IPS DF 4.7 (cell line): ENCODE measurements at regions not wholly inside any gene's neighbourhood (a gene's known extent, or its start where the extent isn't known, plus 50 kb on each side); places are given as distances from the start of the nearest gene placed in this dataset.

Source experiments
- DNase-seq: peaks from one replicate; pipeline ENCODE4 v3.0.0-alpha.2; 2013; ENCODE audit warnings: low spot score; ENCODE audit errors: extremely low read depth

- no peak for DNase-seq
Measured at GRCh38 chr12:111027431-111027830, 107.1 kb upstream of the MYL2 start.

DNA sequence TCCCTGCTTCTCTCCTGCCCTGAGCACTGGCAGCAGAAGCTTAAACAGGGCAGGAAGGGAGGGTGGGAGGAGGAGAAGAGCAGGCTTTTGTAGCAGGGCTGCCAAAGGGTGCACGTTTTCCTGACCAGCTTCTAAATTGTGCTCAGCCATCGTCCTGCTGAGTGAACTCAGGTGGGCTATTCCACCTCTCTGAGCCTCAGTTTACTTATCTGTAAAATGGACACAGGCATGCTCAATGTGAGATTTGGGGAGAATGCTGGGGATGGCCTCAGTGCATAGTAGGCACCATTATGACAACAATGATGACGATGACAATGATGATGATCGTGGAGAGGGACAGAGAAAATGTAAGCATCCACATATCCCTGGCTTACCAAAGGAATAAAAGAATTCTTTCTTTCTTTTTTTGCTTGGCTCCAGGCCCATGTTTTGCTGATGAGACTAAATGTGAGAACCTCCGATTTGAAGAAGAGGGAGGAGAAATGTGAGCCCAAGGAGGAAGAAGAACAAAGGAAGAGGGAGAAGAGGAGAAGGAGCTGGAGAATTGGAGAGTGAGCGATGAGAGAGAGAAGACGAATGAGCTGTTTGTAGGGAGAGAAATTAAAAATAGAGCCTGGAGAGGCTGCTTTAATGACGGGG lies 105.5 kb upstream of the MYL2 start:
- no peak for DNase-seq

GRCh38 chr12:111025301-111025700 lies 104.9 kb upstream of the MYL2 start:
- no peak for DNase-seq

DNA sequence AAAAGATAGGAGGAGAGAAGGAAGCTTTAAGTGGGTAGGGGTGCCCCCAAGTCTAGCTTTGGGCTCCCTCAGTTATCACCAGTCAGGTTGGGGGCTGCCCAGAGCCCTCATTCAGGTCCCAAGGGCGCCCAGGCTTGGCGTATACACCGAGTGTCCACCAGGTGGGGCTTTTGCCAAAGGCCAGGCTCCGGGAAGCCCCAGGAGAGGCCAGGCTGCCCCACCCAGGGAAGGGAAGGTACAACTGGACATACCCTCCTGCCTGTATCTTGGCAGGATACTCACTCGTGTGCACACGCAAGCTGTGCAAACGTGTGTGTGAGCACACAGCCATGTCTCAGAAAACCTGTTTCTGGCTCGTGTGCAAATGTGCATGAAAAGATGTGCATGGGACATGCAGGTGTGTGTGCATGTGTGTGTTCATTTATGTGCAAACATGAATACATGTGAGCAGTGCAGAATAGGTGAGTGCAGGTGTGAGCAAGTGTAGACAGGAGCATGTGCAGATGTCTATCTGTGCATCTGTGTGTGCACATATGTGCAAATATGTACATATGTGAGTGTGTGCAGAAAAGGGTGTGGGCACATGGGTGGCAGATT lies 103.9 kb upstream of the MYL2 start:
- DNase-seq, result no peak

DNA sequence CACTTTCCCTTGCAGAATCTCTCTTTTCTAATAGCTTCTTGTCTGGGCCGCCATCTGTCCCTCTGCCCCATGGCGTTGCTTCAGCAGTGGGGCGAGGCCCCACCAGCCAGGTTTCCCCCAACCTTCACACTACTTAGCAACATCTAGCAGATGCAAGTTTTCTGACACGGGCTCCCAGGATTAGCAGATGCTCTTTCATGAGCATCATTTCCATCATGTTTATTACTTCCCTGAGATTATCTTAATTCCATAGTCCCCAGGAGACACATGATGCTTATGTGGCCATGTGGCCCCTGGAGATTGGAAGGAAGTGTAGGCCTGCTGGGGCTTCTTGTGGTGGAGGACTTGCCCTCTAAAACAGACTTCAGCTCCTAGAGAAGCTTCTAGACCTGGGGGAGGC lies 102.0 kb upstream of the MYL2 start:
- DNase-seq, result no peak

GRCh38 chr12:111014547-111014946 lies 94.2 kb upstream of the MYL2 start:
- DNase-seq, result no peak

GRCh38 chr12:111012918-111013317 lies 92.5 kb upstream of the MYL2 start:
- DNase-seq, result no peak

- no peak for DNase-seq
Measured at GRCh38 chr12:111011999-111012600, 91.7 kb upstream of the MYL2 start.

DNA sequence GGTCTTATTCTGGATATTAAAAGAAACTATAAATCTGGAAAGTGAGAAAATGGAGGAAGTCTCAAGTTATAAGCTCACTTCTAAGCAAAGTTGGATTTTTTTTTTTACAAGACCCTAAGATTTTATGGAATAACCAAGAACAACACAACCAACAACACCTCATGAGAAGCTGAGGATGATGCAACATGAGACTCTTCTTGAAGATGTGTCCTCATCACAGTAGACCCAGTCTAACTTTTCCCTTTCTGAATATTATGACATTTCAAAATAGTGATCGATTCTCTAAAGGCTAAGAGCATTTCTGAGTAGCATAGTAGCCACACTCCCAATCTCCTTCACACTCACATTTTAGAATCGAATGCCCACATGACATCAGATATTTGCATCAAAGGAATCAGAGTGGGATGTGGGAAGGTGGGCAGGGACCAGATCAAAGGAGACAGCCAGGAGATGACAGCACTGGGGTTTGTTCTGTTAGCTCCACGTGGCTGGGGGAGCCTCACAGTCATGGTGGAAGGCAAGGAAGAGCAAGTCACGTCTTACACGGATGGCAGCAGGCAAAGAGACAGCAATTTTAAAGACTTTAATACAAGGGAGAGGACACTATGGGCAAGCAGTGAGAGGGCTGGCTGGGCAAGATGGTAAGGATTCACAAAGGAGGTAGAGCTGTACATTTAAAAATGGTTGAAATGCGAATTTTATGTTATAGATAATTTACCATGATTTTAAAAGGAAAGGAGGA lies 90.7 kb upstream of the MYL2 start:
- DNase-seq, result no peak

- no peak for DNase-seq
Measured at GRCh38 chr12:111010061-111010460, 89.7 kb upstream of the MYL2 start.

DNA sequence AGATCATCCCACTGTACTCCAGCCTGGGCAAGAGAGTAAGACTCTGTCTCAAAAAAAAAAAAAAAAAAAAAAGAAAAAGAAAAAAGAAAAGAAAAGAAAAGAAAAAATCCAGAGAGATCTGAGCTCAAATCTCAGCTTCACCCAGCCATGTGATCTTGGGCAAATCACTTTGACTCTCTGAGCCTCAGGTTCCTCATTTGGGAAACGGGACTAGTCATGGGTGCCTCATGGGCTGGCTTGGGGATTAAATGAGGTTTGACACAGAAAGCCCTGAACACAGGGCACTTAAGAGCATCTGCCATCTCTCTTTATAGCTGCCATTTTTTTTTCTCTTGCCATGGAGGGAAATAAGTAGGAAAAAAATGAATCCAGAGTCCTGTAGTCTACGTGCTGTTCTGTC lies 86.2 kb upstream of the MYL2 start:
- no peak for DNase-seq

GRCh38 chr12:110998971-110999370 lies 78.6 kb upstream of the MYL2 start:
- DNase-seq, result no peak

DNA sequence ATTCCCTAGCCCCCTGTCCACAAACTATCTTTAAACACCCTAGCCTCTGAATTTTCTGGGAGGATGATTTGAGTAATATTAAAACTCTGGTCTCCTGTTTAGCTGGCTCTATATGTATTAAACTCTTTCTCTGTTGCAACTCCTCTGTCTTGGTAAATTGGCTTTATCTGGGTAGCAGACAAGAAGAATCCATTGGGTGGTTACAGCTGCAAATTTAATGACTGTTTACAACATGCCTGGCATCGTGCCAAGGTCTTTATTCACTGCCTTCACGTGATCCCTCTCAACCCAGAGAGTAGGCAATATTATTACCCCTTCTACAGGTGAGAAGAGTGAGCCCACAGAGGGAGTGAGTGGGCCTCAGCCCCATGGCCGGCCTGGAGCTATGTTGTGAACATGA lies 77.8 kb upstream of the MYL2 start:
- DNase-seq, result no peak

- no peak for DNase-seq
Measured at GRCh38 chr12:110996415-110996814, 76.0 kb upstream of the MYL2 start.

DNA sequence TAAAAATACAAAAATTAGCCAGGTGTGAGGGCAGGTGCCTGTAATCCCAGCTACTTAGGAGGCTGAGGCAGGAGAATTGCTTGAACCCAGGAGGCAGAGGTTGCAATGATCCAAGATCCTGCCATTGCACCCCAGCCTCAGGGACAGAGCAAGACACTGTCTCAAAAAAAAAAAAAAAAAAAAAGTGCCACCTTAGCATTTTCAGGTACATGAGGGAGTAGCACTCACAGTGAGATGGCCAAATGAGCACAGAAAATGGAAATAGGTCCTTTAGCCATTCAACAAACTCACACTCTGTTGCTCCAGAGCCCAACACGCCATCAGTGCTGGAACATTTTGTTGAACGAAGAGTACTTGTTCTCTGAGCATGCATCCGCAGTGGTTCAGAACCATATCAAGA lies 75.2 kb upstream of the MYL2 start:
- no peak for DNase-seq

GRCh38 chr12:110995016-110995415 lies 74.6 kb upstream of the MYL2 start:
- DNase-seq, result no peak

DNA sequence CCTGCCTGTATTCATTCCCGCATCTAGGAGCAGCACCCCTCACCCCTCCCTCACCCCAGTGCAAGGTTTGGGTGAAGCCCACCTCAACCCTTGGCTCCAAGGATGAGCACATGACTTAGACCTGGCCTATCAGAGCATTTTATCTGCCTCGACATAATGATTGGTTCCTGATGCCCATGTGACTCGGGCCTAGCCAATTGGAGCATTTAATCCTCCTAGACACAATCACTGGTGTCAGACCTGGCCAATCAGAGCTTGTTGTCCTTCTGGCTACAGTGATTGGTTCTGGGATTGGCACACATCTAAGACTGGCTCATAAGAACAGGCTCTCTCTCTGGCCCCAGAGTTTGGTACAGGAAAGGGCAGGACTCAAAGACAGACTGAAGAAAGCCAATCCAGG lies 73.1 kb upstream of the MYL2 start:
- no peak for DNase-seq

- DNase-seq, result no peak
Measured at GRCh38 chr12:110992909-110993308, 72.5 kb upstream of the MYL2 start.

DNA sequence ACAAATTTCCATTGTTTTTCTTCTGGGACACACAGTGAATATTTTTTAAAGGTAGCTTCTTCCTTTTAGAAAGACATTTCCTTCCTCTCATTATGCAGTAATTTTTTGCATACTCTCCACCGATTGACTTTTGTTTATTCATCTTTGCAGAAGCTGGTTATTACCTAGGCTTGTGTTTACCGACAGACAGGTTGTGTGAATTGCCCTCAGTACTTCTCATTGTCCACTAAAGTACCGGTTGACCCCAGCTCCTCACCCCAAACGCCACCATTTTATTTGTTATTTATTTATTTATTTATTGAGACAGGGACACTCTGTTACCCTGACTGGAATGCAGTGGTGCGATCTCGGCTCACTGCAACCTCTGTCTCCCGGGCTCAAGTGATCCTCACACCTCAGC lies 63.4 kb upstream of the MYL2 start:
- no peak for DNase-seq

DNA sequence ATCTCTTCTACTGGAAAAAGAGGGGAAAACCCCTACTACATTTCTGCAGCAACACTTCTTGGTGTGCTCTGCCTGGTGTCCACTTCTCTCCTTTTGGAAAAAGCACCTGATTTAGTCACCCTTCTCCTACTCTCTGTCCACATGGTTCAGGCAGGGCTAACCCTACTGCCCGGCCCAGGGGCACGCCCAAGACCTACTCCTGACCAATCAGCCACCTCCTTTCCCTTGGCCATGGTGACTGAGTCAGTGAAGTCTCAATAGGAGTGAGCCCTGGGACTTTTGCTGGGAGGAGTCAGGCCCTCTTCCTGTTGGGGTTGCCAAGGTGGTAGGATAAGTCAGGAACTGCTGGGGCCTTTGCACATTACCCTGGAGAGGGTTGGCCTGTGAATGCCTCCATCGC lies 52.5 kb upstream of the MYL2 start:
- no peak for DNase-seq

DNA sequence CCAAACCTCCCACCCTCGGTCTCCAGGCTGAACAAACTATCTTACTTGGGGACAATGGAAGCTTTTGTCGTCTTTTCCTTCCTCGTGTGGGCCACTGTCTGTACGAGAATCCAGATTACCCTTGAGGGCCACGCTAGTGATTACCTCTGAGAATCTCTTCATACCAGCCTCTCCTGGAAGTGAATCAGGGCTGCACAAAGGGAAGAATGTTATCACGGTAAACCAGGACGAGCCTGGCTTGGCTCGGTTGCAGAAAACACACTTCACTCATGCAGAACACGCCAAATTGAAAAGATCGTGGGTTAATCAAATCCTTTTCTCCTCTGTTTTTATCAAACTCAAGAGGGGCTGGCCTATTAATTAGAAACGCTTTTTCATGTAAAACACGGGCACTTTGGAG lies 51.6 kb upstream of the MYL2 start:
- no peak for DNase-seq

DNA sequence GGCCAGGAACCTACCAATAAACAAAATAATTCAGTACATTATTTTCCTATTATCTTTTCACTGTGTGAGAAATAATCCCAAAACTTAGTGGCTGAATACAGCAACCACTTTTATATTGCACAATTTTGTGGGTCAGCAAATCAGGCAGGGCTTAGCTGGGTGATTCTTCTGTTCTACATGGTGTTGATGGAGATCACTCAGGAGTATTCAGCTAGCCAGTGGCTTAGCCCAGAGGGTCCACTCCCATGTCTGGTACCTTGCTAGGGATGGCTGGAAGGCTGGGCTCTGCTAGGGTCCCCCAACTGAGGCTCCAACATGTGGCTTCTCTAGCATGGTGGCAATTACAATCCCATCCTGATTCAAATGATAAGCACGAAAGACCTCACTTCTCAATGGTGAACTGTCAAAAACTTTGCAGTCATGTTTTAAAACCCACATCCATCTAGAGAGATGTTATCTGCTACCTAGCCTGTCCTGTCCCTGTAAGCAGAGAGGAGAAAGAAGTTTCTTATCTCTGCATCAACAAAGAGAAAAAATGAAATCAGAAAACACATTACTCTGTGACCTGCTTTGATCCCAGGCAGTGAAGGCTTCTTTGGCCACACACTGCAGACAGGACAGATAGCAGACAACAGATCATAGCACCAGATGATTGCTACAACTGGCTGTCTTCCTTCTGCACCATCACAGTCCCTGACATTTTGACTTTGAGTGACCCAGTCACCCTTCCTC lies 51.0 kb upstream of the MYL2 start:
- DNase-seq, result no peak
